ENCODE measurements at regions not wholly inside any gene's neighbourhood (a gene's known extent, or its start where the extent isn't known, plus 50 kb on each side); places are given as distances from the start of the nearest gene placed in this dataset.

DNA sequence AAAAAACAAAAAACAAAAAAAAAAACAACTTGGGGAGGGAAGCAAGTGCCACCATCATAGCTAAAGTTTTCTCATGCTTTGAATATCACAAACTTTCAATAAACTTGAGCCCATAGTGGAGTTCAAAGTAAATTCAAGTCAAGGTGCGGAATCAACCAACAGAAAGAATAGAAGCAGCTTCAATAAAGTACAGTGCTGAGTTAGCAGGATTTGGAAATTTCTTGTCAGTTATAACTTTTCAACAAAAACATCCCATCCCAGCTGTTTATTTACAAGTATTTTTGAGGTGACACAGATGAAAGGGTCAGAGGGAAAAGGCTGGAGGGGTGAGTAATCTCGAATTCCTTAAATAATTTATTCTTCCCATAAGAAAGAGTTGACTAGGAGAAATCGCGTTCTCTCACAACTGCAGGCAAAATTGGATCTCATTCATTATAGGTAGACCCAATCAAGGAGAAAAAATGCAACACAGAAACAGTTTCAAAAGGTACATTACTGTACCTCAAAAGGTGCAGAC is 477.4 kb upstream of the RASGRP1 start:
- TF ChIP-seq GATA2 (IDR thresholded peaks at IDR 0.05; ENCODE audit: low read depth, low read length) (no peak), GATA3 (IDR thresholded peaks at IDR 0.05; ENCODE audit: low read depth, low read length) (no peak)

Measured in SH-SY5Y (cell line).